Liver (tissue), 8 donors: ENCODE measurements at regions not wholly inside any gene's neighbourhood (a gene's known extent, or its start where the extent isn't known, plus 50 kb on each side); places are given as distances from the start of the nearest gene placed in this dataset.

ENCODE experiments used
- DNase-seq: peaks from one replicate; pipeline ENCODE4 v3.0.0-alpha.2; 2017; ENCODE audit warnings: low spot score
- H3K27ac ChIP-seq, 2 donors: one replicate each; pipeline ENCODE4 v1.7.0; 2013; ENCODE audit warnings: inconsistent platforms in 2 of 2, low read length in 2 of 2, control low read depth in 1 of 2, low read depth in 1 of 2, mild to moderate bottlenecking in 1 of 2
- H3K27me3 ChIP-seq, 4 donors: one replicate each; pipeline versions ENCODE4 v1.6.1 to v1.7.0; 2013; ENCODE audit warnings: low read length in 3 of 4, inconsistent platforms in 1 of 4, mild to moderate bottlenecking in 1 of 4, moderate library complexity in 1 of 4; ENCODE audit not compliant: control insufficient read depth in 4 of 4, insufficient read depth in 4 of 4
- H3K36me3 ChIP-seq, 4 donors: one replicate each; pipeline versions ENCODE4 v1.6.1 to v1.7.0; 2013; ENCODE audit warnings: low read length in 3 of 4, mild to moderate bottlenecking in 3 of 4, low read depth in 1 of 4, moderate library complexity in 1 of 4; ENCODE audit not compliant: control insufficient read depth in 4 of 4, insufficient read depth in 3 of 4
- H3K4me1 ChIP-seq, 4 donors: one replicate each; pipeline versions ENCODE4 v1.6.1 to v1.7.0; 2013; ENCODE audit warnings: low read length in 3 of 4, mild to moderate bottlenecking in 3 of 4, moderate library complexity in 1 of 4; ENCODE audit not compliant: control insufficient read depth in 4 of 4, insufficient read depth in 4 of 4
- H3K4me3 ChIP-seq, 3 donors: one replicate each; pipeline versions ENCODE4 v1.6.1 to v1.7.0; 2013; ENCODE audit warnings: low read length in 3 of 3, control low read depth in 1 of 3, low read depth in 1 of 3, mild to moderate bottlenecking in 1 of 3
- H3K9ac ChIP-seq, 2 donors: one replicate each; pipeline ENCODE4 v1.7.0; 2013; ENCODE audit warnings: low read length in 2 of 2, mild to moderate bottlenecking in 2 of 2, moderate library complexity in 2 of 2, control low read depth in 1 of 2, low read depth in 1 of 2
- H3K9me3 ChIP-seq, 4 donors: one replicate each; pipeline versions ENCODE4 v1.6.1 to v1.7.0; 2013; ENCODE audit warnings: low read length in 3 of 4; ENCODE audit not compliant: control insufficient read depth in 4 of 4
- ATF3 ChIP-seq: IDR thresholded peaks from 2 replicates; pipeline ENCODE4 v1.6.1; 2016; ENCODE audit warnings: antibody characterized with exemption
- EGR1 ChIP-seq, 2 donors: IDR thresholded peaks; 2 replicates each; pipeline ENCODE4 v1.6.1; 2016 to 2018; ENCODE audit warnings: antibody characterized with exemption in 2 of 2, low read depth in 2 of 2
- FOXA1 ChIP-seq: IDR thresholded peaks from 2 replicates; pipeline ENCODE4 v1.6.1; 2016; ENCODE audit warnings: antibody characterized with exemption
- FOXA2 ChIP-seq: IDR thresholded peaks from 2 replicates; pipeline ENCODE4 v1.6.1; 2016; ENCODE audit warnings: antibody characterized with exemption
- GABPA ChIP-seq, 2 donors: IDR thresholded peaks in 1 of 2; conservative IDR thresholded peaks in 1 of 2; 2 replicates each; pipeline ENCODE4 v1.6.1; 2016; ENCODE audit warnings: antibody characterized with exemption in 2 of 2, mild to moderate bottlenecking in 1 of 2, moderate library complexity in 1 of 2
- HNF4A ChIP-seq, 2 donors: conservative IDR thresholded peaks; 2 replicates each; pipeline ENCODE4 v1.6.1; 2016; ENCODE audit warnings: antibody characterized with exemption in 2 of 2, mild to moderate bottlenecking in 2 of 2
- HNF4G ChIP-seq: IDR thresholded peaks from 2 replicates; pipeline ENCODE4 v1.6.1; 2016; ENCODE audit warnings: antibody characterized with exemption
- JUND ChIP-seq, 2 donors: IDR thresholded peaks; 2 replicates each; pipeline ENCODE4 v1.6.1; 2016; ENCODE audit warnings: antibody characterized with exemption in 2 of 2
- NR2F2 ChIP-seq: IDR thresholded peaks from 2 replicates; pipeline ENCODE4 v1.6.1; 2016; ENCODE audit warnings: antibody characterized with exemption
- RAD21 ChIP-seq, 2 donors: IDR thresholded peaks; 2 replicates each; pipeline ENCODE4 v1.6.1; 2016; ENCODE audit warnings: antibody characterized with exemption in 2 of 2, mild to moderate bottlenecking in 2 of 2
- RXRA ChIP-seq, 2 donors: IDR thresholded peaks; 2 replicates each; pipeline ENCODE4 v1.6.1; 2017 to 2018; ENCODE audit warnings: antibody characterized with exemption in 2 of 2, mild to moderate bottlenecking in 1 of 2
- SP1 ChIP-seq: IDR thresholded peaks from 2 replicates; pipeline ENCODE4 v1.6.1; 2018; ENCODE audit warnings: antibody characterized with exemption, mild to moderate bottlenecking
- TAF1 ChIP-seq: conservative IDR thresholded peaks from 2 replicates; pipeline ENCODE4 v1.6.1; 2016; ENCODE audit warnings: antibody characterized with exemption, mild to moderate bottlenecking
- YY1 ChIP-seq: IDR thresholded peaks from 2 replicates; pipeline ENCODE4 v1.6.1; 2016; ENCODE audit warnings: antibody characterized with exemption, mild to moderate bottlenecking
- ZBTB33 ChIP-seq: IDR thresholded peaks from 2 replicates; pipeline ENCODE4 v1.6.1; 2016; ENCODE audit warnings: antibody characterized with exemption
- WGBS: extraction: QIAGEN DNeasy Blood & Tissue Kit; methylation state at CpG from one replicate; pipeline ENCODE4 v1.1.7; 2013; 5-methylcytosine and 5-hydroxymethylcytosine counted together
- TF ChIP-seq, protein P1 (sequence below): IDR thresholded peaks from 2 replicates; pipeline ENCODE4 v1.6.1; 2016; ENCODE audit warnings: antibody characterized with exemption, mild to moderate bottlenecking
- TF ChIP-seq, protein P2 (sequence below): fragments of 150-350 bp; IDR thresholded peaks from 2 replicates; pipeline ENCODE4 v1.5.1; 2017; ENCODE audit warnings: improper control_type of control experiment, low read depth, low read length; ENCODE audit not compliant: missing input control
- TF ChIP-seq, protein P3 (sequence below): IDR thresholded peaks from 2 replicates; pipeline ENCODE4 v1.6.1; 2016; ENCODE audit warnings: antibody characterized with exemption
- donor health status: healthy.
- donor health status: healthy.
- donor health status: healthy.
- donor health status: healthy.
- donor health status: healthy.

DNA sequence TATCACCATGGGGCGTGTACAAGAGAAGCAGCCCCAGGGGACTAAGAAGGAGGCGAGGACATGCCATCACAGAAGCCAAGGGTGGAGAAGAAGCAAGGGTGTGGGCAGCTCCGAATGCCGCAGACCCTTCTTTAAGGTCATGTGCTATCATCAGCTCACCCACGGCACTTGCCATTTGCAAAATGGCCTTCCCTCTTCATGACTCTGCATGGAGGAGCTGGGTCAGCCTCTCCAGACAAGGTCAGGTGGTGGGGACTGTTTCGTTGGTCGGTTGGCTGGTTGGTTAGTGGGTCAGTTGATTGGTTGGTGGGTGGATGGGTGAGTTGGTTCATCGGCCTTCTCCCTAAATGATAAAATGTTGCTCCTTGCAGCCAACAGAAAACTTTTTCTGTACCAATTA lies 622.5 kb downstream of the TBC1D22A start (continued):
- TF ChIP-seq, protein P1, sequence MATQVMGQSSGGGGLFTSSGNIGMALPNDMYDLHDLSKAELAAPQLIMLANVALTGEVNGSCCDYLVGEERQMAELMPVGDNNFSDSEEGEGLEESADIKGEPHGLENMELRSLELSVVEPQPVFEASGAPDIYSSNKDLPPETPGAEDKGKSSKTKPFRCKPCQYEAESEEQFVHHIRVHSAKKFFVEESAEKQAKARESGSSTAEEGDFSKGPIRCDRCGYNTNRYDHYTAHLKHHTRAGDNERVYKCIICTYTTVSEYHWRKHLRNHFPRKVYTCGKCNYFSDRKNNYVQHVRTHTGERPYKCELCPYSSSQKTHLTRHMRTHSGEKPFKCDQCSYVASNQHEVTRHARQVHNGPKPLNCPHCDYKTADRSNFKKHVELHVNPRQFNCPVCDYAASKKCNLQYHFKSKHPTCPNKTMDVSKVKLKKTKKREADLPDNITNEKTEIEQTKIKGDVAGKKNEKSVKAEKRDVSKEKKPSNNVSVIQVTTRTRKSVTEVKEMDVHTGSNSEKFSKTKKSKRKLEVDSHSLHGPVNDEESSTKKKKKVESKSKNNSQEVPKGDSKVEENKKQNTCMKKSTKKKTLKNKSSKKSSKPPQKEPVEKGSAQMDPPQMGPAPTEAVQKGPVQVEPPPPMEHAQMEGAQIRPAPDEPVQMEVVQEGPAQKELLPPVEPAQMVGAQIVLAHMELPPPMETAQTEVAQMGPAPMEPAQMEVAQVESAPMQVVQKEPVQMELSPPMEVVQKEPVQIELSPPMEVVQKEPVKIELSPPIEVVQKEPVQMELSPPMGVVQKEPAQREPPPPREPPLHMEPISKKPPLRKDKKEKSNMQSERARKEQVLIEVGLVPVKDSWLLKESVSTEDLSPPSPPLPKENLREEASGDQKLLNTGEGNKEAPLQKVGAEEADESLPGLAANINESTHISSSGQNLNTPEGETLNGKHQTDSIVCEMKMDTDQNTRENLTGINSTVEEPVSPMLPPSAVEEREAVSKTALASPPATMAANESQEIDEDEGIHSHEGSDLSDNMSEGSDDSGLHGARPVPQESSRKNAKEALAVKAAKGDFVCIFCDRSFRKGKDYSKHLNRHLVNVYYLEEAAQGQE = no peak
- TF ChIP-seq SP1 (no peak), HNF4A (conservative IDR thresholded peaks at IDR 0.05) (no peak), ATF3 (no peak), FOXA1 (no peak)

GRCh38 chr22:47382164-47382890 lies 619.9 kb downstream of the TBC1D22A start:
- H3K4me1 ChIP-seq = no peaks in the 10 kb centered on the region
- H3K9ac ChIP-seq = no peak overlapping the region
- no peak for DNase-seq
- H3K4me3 ChIP-seq = no peak overlapping the region
- no peaks in the 10 kb centered on the region for H3K9me3 ChIP-seq
- no peaks in the 10 kb centered on the region for H3K36me3 ChIP-seq
- H3K27ac ChIP-seq = no peak overlapping the region
- H3K27me3 ChIP-seq = peaks cover 0 to 2% (median 0%) of the 10 kb centered on the region in 4 donors
- WGBS = 72% methylated on average over 7 of the region's 7 CpGs
- TF ChIP-seq RAD21 (IDR thresholded peaks at IDR 0.05) = no peak
- TF ChIP-seq, protein P2, sequence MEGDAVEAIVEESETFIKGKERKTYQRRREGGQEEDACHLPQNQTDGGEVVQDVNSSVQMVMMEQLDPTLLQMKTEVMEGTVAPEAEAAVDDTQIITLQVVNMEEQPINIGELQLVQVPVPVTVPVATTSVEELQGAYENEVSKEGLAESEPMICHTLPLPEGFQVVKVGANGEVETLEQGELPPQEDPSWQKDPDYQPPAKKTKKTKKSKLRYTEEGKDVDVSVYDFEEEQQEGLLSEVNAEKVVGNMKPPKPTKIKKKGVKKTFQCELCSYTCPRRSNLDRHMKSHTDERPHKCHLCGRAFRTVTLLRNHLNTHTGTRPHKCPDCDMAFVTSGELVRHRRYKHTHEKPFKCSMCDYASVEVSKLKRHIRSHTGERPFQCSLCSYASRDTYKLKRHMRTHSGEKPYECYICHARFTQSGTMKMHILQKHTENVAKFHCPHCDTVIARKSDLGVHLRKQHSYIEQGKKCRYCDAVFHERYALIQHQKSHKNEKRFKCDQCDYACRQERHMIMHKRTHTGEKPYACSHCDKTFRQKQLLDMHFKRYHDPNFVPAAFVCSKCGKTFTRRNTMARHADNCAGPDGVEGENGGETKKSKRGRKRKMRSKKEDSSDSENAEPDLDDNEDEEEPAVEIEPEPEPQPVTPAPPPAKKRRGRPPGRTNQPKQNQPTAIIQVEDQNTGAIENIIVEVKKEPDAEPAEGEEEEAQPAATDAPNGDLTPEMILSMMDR = no peak
- no peak for TF ChIP-seq FOXA1
- TF ChIP-seq HNF4G = no peak
- TF ChIP-seq, protein P3, sequence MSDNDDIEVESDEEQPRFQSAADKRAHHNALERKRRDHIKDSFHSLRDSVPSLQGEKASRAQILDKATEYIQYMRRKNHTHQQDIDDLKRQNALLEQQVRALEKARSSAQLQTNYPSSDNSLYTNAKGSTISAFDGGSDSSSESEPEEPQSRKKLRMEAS = no peak
- TF ChIP-seq FOXA2 = no peak
- TF ChIP-seq TAF1 = no peak
- TF ChIP-seq EGR1 (IDR thresholded peaks at IDR 0.05; ENCODE audit: low read depth in 2 of 2) = no peak
- no peak for TF ChIP-seq GABPA (IDR thresholded peaks at IDR 0.05 in 1 of 2, conservative IDR thresholded peaks at IDR 0.05 in 1 of 2)
- TF ChIP-seq YY1 = no peak
- no peak for TF ChIP-seq NR2F2
- no peak for TF ChIP-seq ATF3
- no peak for TF ChIP-seq JUND (IDR thresholded peaks at IDR 0.05)
- TF ChIP-seq ZBTB33 = no peak
- no peak for TF ChIP-seq HNF4A (conservative IDR thresholded peaks at IDR 0.05)
- no peak for TF ChIP-seq RXRA (IDR thresholded peaks at IDR 0.05)
- TF ChIP-seq SP1 = no peak
- TF ChIP-seq, protein P1 = no peak
